Sigmoid colon (tissue), 3 donors: ENCODE measurements at regions not wholly inside any gene's neighbourhood (a gene's known extent, or its start where the extent isn't known, plus 50 kb on each side); places are given as distances from the start of the nearest gene placed in this dataset.

Experiments
- POLR2A ChIP-seq, 2 donors: fragments of 450-650 bp; IDR thresholded peaks; one replicate each; pipeline ENCODE4 v1.6.1; 2016; ENCODE audit warnings: antibody characterized with exemption in 2 of 2, mild to moderate bottlenecking in 2 of 2, moderate library complexity in 2 of 2
- TF ChIP-seq, protein P1 (sequence below), 4 experiments: fragments of 450-650 bp in 3 of 4; fragments of 200-600 bp in 1 of 4; IDR thresholded peaks; one replicate each; pipeline ENCODE4 v1.5.1; 2016 to 2019; ENCODE audit warnings: antibody characterized with exemption in 4 of 4, mild to moderate bottlenecking in 3 of 4, moderate library complexity in 2 of 4

DNA sequence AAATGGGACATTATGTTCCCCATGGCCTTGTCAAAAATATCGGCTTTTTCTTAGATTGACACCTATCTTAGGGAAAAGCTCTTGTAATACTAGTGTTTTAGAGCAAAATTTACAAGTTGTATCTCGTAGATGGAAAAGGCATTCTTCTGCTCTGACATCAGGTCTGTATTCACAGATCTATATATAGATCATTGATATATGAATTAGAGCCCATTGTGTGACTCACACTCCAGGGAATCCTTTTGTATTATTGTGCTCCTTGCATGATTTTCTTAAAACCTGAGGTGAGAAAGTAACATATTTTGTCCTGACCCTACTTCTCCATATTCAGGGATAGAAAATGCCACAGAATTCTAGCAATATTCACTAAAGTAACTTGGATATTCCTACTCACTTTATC lies 1160.8 kb upstream of the B3GALT2 start:
- no peak for TF ChIP-seq POLR2A (IDR thresholded peaks at IDR 0.05)
- TF ChIP-seq, protein P1, sequence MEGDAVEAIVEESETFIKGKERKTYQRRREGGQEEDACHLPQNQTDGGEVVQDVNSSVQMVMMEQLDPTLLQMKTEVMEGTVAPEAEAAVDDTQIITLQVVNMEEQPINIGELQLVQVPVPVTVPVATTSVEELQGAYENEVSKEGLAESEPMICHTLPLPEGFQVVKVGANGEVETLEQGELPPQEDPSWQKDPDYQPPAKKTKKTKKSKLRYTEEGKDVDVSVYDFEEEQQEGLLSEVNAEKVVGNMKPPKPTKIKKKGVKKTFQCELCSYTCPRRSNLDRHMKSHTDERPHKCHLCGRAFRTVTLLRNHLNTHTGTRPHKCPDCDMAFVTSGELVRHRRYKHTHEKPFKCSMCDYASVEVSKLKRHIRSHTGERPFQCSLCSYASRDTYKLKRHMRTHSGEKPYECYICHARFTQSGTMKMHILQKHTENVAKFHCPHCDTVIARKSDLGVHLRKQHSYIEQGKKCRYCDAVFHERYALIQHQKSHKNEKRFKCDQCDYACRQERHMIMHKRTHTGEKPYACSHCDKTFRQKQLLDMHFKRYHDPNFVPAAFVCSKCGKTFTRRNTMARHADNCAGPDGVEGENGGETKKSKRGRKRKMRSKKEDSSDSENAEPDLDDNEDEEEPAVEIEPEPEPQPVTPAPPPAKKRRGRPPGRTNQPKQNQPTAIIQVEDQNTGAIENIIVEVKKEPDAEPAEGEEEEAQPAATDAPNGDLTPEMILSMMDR (IDR thresholded peaks at IDR 0.05): no peak
